H1 (cell line): ENCODE measurements at regions not wholly inside any gene's neighbourhood (a gene's known extent, or its start where the extent isn't known, plus 50 kb on each side); places are given as distances from the start of the nearest gene placed in this dataset.

Source experiments
- CTCF ChIA-PET: fragments of 300-600 bp; sonication (Branson Sonifier 250); formaldehyde crosslinking; loops from one replicate; lab custom pipeline; 2021; ENCODE audit not compliant: partially characterized antibody; lab: Charles Lee
- POLR2A ChIA-PET: fragments of 300-600 bp; sonication (Branson Sonifier 250); formaldehyde crosslinking; loops from one replicate; lab custom pipeline; 2021; ENCODE audit warnings: inconsistent platforms; ENCODE audit not compliant: partially characterized antibody; lab: Charles Lee
- DNase-seq, 2 experiments: peaks; one replicate each; pipeline versions ENCODE4 v3.0.0 to v3.0.0-alpha.2; 2010 to 2022; ENCODE audit warnings: low spot score in 2 of 2, low read depth in 1 of 2, mixed read lengths in 1 of 2
- FAIRE-seq: peaks from 2 replicates; lab custom pipeline; 2011; peaks lifted over from hg19 to GRCh38; lab: Jason Lieb, UNC
- H2AFZ ChIP-seq: 2 replicates; pipeline ENCODE4 v1.8.1; 2012; ENCODE audit warnings: low read length, inconsistent platforms
- H2AK5ac ChIP-seq: 2 replicates; pipeline ENCODE4 v1.6.1; 2013; ENCODE audit warnings: low read depth, low read length
- H2BK120ac ChIP-seq: replicated peaks from 2 replicates; pipeline ENCODE3; 2013; ENCODE audit warnings: low read depth, low read length, inconsistent platforms
- H2BK12ac ChIP-seq: 2 replicates; pipeline ENCODE4 v1.6.1; 2013; ENCODE audit warnings: low read depth, low read length
- H2BK15ac ChIP-seq: 2 replicates; pipeline ENCODE4 v1.6.1; 2013; ENCODE audit warnings: low read length
- H2BK20ac ChIP-seq: 2 replicates; pipeline ENCODE4 v1.6.1; 2013; ENCODE audit warnings: low read length
- H2BK5ac ChIP-seq: 2 replicates; pipeline ENCODE4 v1.6.1; 2013; ENCODE audit warnings: low read depth, low read length
- H3K14ac ChIP-seq: 2 replicates; pipeline ENCODE4 v1.6.1; 2013; ENCODE audit warnings: inconsistent platforms; ENCODE audit not compliant: insufficient read length
- H3K18ac ChIP-seq: 2 replicates; pipeline ENCODE4 v1.6.1; 2013; ENCODE audit warnings: low read length; ENCODE audit errors: extremely low read depth
- H3K23ac ChIP-seq: 2 replicates; pipeline ENCODE4 v1.6.1; 2013; ENCODE audit warnings: inconsistent platforms; ENCODE audit not compliant: insufficient read length
- H3K23me2 ChIP-seq: 2 replicates; pipeline ENCODE4 v1.6.1; 2013; ENCODE audit warnings: low read depth, low read length
- H3K27ac ChIP-seq: 2 replicates; pipeline ENCODE4 v1.6.1; 2011; ENCODE audit warnings: low read depth, low read length, inconsistent platforms
- H3K27me3 ChIP-seq, 4 experiments: replicated peaks in 1 of 4; 1 replicate in 1 of 4; 2 replicates in 3 of 4; pipeline versions ENCODE4 v1.6.1 to v1.8.1; 2011 to 2013; ENCODE audit warnings: low read length in 3 of 4, mild to moderate bottlenecking in 3 of 4, inconsistent platforms in 2 of 4, mixed read lengths in 2 of 4, moderate library complexity in 1 of 4; ENCODE audit not compliant: control insufficient read depth in 3 of 4, insufficient read depth in 3 of 4; ENCODE audit errors: extremely low read depth in 1 of 4
- H3K36me3 ChIP-seq, 4 experiments: 2 replicates each; pipeline versions ENCODE4 v1.6.1 to v1.8.1; 2011 to 2013; ENCODE audit warnings: mild to moderate bottlenecking in 4 of 4, low read length in 3 of 4, moderate library complexity in 2 of 4, control low read depth in 1 of 4, inconsistent platforms in 1 of 4; ENCODE audit not compliant: insufficient read depth in 4 of 4, control insufficient read depth in 2 of 4
- H3K4ac ChIP-seq: replicated peaks from 2 replicates; pipeline ENCODE3; 2013; ENCODE audit warnings: low read length, low read depth, mixed read lengths, inconsistent platforms; ENCODE audit not compliant: insufficient read length
- H3K4me1 ChIP-seq, 4 experiments: replicated peaks in 1 of 4; 1 replicate in 1 of 4; 2 replicates in 3 of 4; pipeline versions ENCODE4 v1.6.1 to v1.8.1; 2011 to 2013; ENCODE audit warnings: low read length in 3 of 4, inconsistent platforms in 2 of 4, mixed read lengths in 1 of 4; ENCODE audit not compliant: insufficient read depth in 4 of 4, control insufficient read depth in 3 of 4
- H3K4me2 ChIP-seq, 2 experiments: 2 replicates each; pipeline versions ENCODE4 v1.6.1 to v1.8.1; 2011 to 2013; ENCODE audit warnings: low read depth in 2 of 2, low read length in 2 of 2, control low read depth in 1 of 2, inconsistent platforms in 1 of 2, mild to moderate bottlenecking in 1 of 2; ENCODE audit not compliant: insufficient read depth in 1 of 2
- H3K4me3 ChIP-seq, 4 experiments: fragments of 200-600, 300-600 bp in 1 of 4; sonication (generic), shearing (Covaris generic), sonication (Bioruptor Twin) in 1 of 4; 2 replicates each; pipeline versions ENCODE4 v1.5.1 to v1.8.1; 2011 to 2016; ENCODE audit warnings: low read length in 4 of 4, low read depth in 3 of 4, control low read depth in 2 of 4, inconsistent platforms in 2 of 4, mild to moderate bottlenecking in 2 of 4, mixed read lengths in 1 of 4, moderate library complexity in 1 of 4; ENCODE audit not compliant: insufficient read depth in 2 of 4; ENCODE audit errors: extremely low read depth in 1 of 4
- H3K56ac ChIP-seq: replicated peaks from 2 replicates; pipeline ENCODE3; 2013; ENCODE audit warnings: low read depth, mild to moderate bottlenecking, mixed read lengths, low read length, inconsistent platforms; ENCODE audit not compliant: insufficient read length
- H3K79me1 ChIP-seq: 2 replicates; pipeline ENCODE4 v1.6.1; 2013; ENCODE audit warnings: low read depth, low read length, control low read depth
- H3K79me2 ChIP-seq, 2 experiments: 2 replicates each; pipeline versions ENCODE4 v1.6.1 to v1.8.1; 2012 to 2013; ENCODE audit warnings: low read length in 2 of 2, mild to moderate bottlenecking in 2 of 2, inconsistent platforms in 1 of 2; ENCODE audit not compliant: insufficient read depth in 2 of 2, control insufficient read depth in 1 of 2
- H3K9ac ChIP-seq, 4 experiments: replicated peaks in 1 of 4; 1 replicate in 1 of 4; 2 replicates in 3 of 4; pipeline versions ENCODE4 v1.6.1 to v1.8.1; 2011 to 2013; ENCODE audit warnings: low read depth in 3 of 4, low read length in 3 of 4, control low read depth in 2 of 4, mild to moderate bottlenecking in 2 of 4, moderate library complexity in 2 of 4, inconsistent platforms in 1 of 4; ENCODE audit errors: extremely low read depth in 1 of 4
- H3K9me3 ChIP-seq, 2 experiments: 2 replicates each; pipeline versions ENCODE4 v1.6.1 to v1.8.1; 2012 to 2013; ENCODE audit warnings: mild to moderate bottlenecking in 2 of 2, moderate library complexity in 2 of 2, control low read depth in 1 of 2, inconsistent platforms in 1 of 2, low read depth in 1 of 2, low read length in 1 of 2, mixed read lengths in 1 of 2; ENCODE audit not compliant: insufficient read depth in 2 of 2
- H4K20me1 ChIP-seq, 2 experiments: replicated peaks in 1 of 2; 2 replicates each; pipeline versions ENCODE3 to v1.8.1; 2011 to 2013; ENCODE audit warnings: inconsistent platforms in 2 of 2, low read length in 2 of 2, mild to moderate bottlenecking in 1 of 2; ENCODE audit not compliant: insufficient read depth in 2 of 2, control insufficient read depth in 1 of 2
- H4K5ac ChIP-seq: 2 replicates; pipeline ENCODE4 v1.6.1; 2013; ENCODE audit warnings: low read length, low read depth, mixed read lengths, inconsistent platforms; ENCODE audit not compliant: insufficient read length
- H4K8ac ChIP-seq: 2 replicates; pipeline ENCODE4 v1.8.0; 2013; ENCODE audit warnings: mild to moderate bottlenecking, moderate library complexity, low read length, inconsistent platforms; ENCODE audit not compliant: insufficient read depth; ENCODE audit errors: extremely low read depth
- H4K91ac ChIP-seq: replicated peaks from 2 replicates; pipeline ENCODE3; 2013; ENCODE audit warnings: low read length, mixed read lengths, inconsistent platforms; ENCODE audit not compliant: insufficient read length
- CTCF ChIP-seq, 3 experiments: IDR thresholded peaks; 1 replicate in 2 of 3; 2 replicates in 1 of 3; pipeline versions ENCODE4 v1.5.1 to v1.6.1; 2011; ENCODE audit warnings: low read length in 3 of 3, mild to moderate bottlenecking in 3 of 3, inconsistent platforms in 2 of 3, low read depth in 1 of 3, moderate library complexity in 1 of 3; ENCODE audit not compliant: insufficient read depth in 1 of 3; ENCODE audit errors: control extremely low read depth in 1 of 3
- HDAC2 ChIP-seq, 2 experiments: fragments of 300-600 bp in 1 of 2; sonication (generic) in 1 of 2; IDR thresholded peaks; 2 replicates each; pipeline ENCODE4 v1.6.1; 2011 to 2012; ENCODE audit warnings: low read depth in 2 of 2, low read length in 2 of 2, mild to moderate bottlenecking in 2 of 2, moderate library complexity in 2 of 2, borderline replicate concordance in 1 of 2, inconsistent platforms in 1 of 2
- WGBS, 2 experiments: shearing (Covaris generic) in 1 of 2; methylation state at CpG; one replicate each; pipeline versions ENCODE4 v1.1.6 to v1.1.7; 2013 to 2015; ENCODE audit warnings: low lambda C conversion rate in 2 of 2, mixed read lengths in 2 of 2, inconsistent platforms in 1 of 2, low coverage in 1 of 2, missing lambda C conversion rate in 1 of 2; ENCODE audit not compliant: insufficient replicate concordance in 2 of 2, insufficient coverage in 1 of 2, insufficient read length in 1 of 2; ENCODE audit errors: extremely low coverage in 1 of 2, missing lambda C conversion rate in 1 of 2; 5-methylcytosine and 5-hydroxymethylcytosine counted together

GRCh38 chr11:32307471-32307870 is 127.9 kb downstream of the WT1 start:
- Histone ChIP-seq H3K27me3 (no peaks in the 10 kb centered on the region), H3K14ac (no peak overlapping the region), H4K8ac (no peak overlapping the region), H3K27ac (no peak overlapping the region), H3K79me1 (no peaks in the 10 kb centered on the region), H2BK12ac (no peak overlapping the region), H3K9me3 (no peaks in the 10 kb centered on the region), H2BK20ac (no peak overlapping the region), H3K56ac (no peak overlapping the region), H3K18ac (no peak overlapping the region), H3K23me2 (no peaks in the 10 kb centered on the region), H2BK5ac (no peak overlapping the region), H3K4me3 (no peak overlapping the region), H3K4me1 (peaks cover 0 to 2% (median 0%) of the 10 kb centered on the region in 4 experiments; a peak in 1 of 7 replicates), H3K79me2 (no peaks in the 10 kb centered on the region), H4K20me1 (no peaks in the 10 kb centered on the region), H3K4me2 (no peak overlapping the region), H3K36me3 (no peaks in the 10 kb centered on the region), H2BK15ac (no peak overlapping the region), H3K9ac (no peak overlapping the region), H2AFZ (no peak overlapping the region)
- WGBS, 2 experiments: 93% methylated on average over 3 of the region's 3 CpGs; no CpG with 5 or more reads in 1 of the 2 experiments
- no peak for FAIRE-seq
- CTCF ChIA-PET: interaction anchor here (1.5 kb wide), 1 partner anchor 68 kb away, joined by 3 read pairs; no protein-coding TSS in a partner anchor
- POLR2A ChIA-PET: no interaction called here
- TF ChIP-seq HDAC2 (IDR thresholded peaks at IDR 0.05; ENCODE audit: borderline replicate concordance in 1 of 2, low read depth in 2 of 2, low read length in 2 of 2) (no peak), CTCF (IDR thresholded peaks at IDR 0.05; ENCODE audit: control extremely low read depth in 1 of 3, insufficient read depth in 1 of 3, low read depth in 1 of 3, low read length in 3 of 3) (no peak)
- TF ChIP-seq, all 59 proteins: peak for 0
- H4K5ac ChIP-seq: no peak overlapping the region
- no peak overlapping the region for H3K23ac ChIP-seq
- no peak for DNase-seq
- H2BK120ac ChIP-seq: no peak overlapping the region
- no peak overlapping the region for H3K4ac ChIP-seq
- H2AK5ac ChIP-seq: no peak overlapping the region
- H4K91ac ChIP-seq: no peak overlapping the region
